ENCODE measurements at regions not wholly inside any gene's neighbourhood (a gene's known extent, or its start where the extent isn't known, plus 50 kb on each side); places are given as distances from the start of the nearest gene placed in this dataset.

GRCh38 chr14:84671776-84672175 is 858.2 kb upstream of the FLRT2 start:
- FAIRE-seq = no peak

GRCh38 chr14:84674636-84675035 is 855.3 kb upstream of the FLRT2 start:
- no peak for FAIRE-seq
- no peak for TF ChIP-seq CTCF (IDR thresholded peaks at IDR 0.05; ENCODE audit: insufficient read depth, missing control alignments)
- no peak for DNase-seq (ENCODE audit: insufficient read length, low spot score)

More at GRCh38 chr14:84671776-84672175, 858.2 kb upstream of the FLRT2 start:
- DNase-seq (ENCODE audit: insufficient read length, low spot score) = no peak
- no peak for TF ChIP-seq CTCF (IDR thresholded peaks at IDR 0.05; ENCODE audit: insufficient read depth, missing control alignments)

- TF ChIP-seq CTCF (IDR thresholded peaks at IDR 0.05; ENCODE audit: insufficient read depth, missing control alignments) = no peak
- no peak for DNase-seq (ENCODE audit: insufficient read length, low spot score)
- FAIRE-seq = no peak
Observed at GRCh38 chr14:84686550-84686949, 843.4 kb upstream of the FLRT2 start.

- no peak for FAIRE-seq
- TF ChIP-seq CTCF (IDR thresholded peaks at IDR 0.05; ENCODE audit: insufficient read depth, missing control alignments) = no peak
- no peak for DNase-seq (ENCODE audit: insufficient read length, low spot score)
Observed at GRCh38 chr14:84688297-84689025, 841.5 kb upstream of the FLRT2 start.

- DNase-seq (ENCODE audit: insufficient read length, low spot score) (no peak), FAIRE-seq (no peak)
- TF ChIP-seq CTCF (IDR thresholded peaks at IDR 0.05; ENCODE audit: insufficient read depth, missing control alignments) = no peak
Observed at GRCh38 chr14:84694161-84694560, 835.8 kb upstream of the FLRT2 start.

- no peak for TF ChIP-seq CTCF (IDR thresholded peaks at IDR 0.05; ENCODE audit: insufficient read depth, missing control alignments)
- DNase-seq (ENCODE audit: insufficient read length, low spot score) (no peak), FAIRE-seq (no peak)
Observed at GRCh38 chr14:84704601-84705000, 825.3 kb upstream of the FLRT2 start.

- peak; percentile 86 for FAIRE-seq
Observed at GRCh38 chr14:84707830-84708229, 822.1 kb upstream of the FLRT2 start.

More at GRCh38 chr14:84707830-84708229, 822.1 kb upstream of the FLRT2 start:
- no peak for DNase-seq (ENCODE audit: insufficient read length, low spot score)
- TF ChIP-seq CTCF (IDR thresholded peaks at IDR 0.05; ENCODE audit: insufficient read depth, missing control alignments) = no peak
